ENCODE measurements at regions not wholly inside any gene's neighbourhood (a gene's known extent, or its start where the extent isn't known, plus 50 kb on each side); places are given as distances from the start of the nearest gene placed in this dataset.

GRCh38 chr1:25096307-25097150 lies 135.8 kb downstream of the SYF2 start:
- Histone ChIP-seq H3K27ac (no peak overlapping the region), H3K36me3 (no peaks in the 10 kb centered on the region), H3K9ac (no peak overlapping the region), H4K20me1 (no peaks in the 10 kb centered on the region), H3K4me2 (peak overlapping the region; percentile 49), H3K4me3 (no peak overlapping the region), H3K4me1 (peaks cover 77% of the 10 kb centered on the region), H3K27me3 (0 out of 2 replicates have a peak, but pooled peaks cover 3% of the 10 kb centered on the region), H3K9me3 (peaks cover 15% of the 10 kb centered on the region)
- TF ChIP-seq Cebpa-rat (IDR thresholded peaks at IDR 0.05) = no peak

DNA sequence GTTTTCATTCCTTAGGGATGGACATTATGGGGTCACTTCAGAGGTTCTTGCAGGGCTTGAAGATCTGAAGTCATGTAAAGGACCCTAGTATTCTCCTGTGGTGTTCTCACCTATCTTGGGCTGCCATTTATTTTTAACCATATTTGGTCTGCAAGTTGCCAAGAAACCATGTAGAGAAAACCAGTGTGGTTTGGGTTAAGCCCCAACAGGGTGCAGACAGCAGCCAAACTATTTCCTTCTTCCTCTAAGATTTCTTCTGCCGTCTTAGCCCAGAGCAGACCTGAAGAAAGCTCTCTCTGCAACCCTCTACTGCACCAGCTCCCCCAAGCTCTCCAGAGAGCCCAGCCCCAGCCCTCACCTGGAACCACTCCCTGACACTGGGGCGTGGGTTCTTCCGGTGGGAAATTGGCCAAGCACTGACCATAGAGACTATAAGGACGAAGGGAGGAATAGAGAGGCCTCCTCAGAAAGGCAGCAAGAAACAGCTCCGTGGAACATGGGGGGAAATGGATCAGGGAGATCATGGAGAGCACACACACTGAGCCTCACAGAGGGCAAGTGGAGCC lies 136.6 kb downstream of the SYF2 start:
- no peak overlapping the region for H3K9ac ChIP-seq
- no peak overlapping the region for H3K27ac ChIP-seq
- no peak overlapping the region for H3K4me3 ChIP-seq
- H3K9me3 ChIP-seq = peaks cover 15% of the 10 kb centered on the region
- no peak for TF ChIP-seq Cebpa-rat (IDR thresholded peaks at IDR 0.05)
- H3K4me1 ChIP-seq = peaks cover 80% of the 10 kb centered on the region
- 0 out of 2 replicates have a peak, but pooled peaks cover 3% of the 10 kb centered on the region for H3K27me3 ChIP-seq
- no peaks in the 10 kb centered on the region for H4K20me1 ChIP-seq
- no peaks in the 10 kb centered on the region for H3K36me3 ChIP-seq
- H3K4me2 ChIP-seq = peak overlapping the region; percentile 49

DNA sequence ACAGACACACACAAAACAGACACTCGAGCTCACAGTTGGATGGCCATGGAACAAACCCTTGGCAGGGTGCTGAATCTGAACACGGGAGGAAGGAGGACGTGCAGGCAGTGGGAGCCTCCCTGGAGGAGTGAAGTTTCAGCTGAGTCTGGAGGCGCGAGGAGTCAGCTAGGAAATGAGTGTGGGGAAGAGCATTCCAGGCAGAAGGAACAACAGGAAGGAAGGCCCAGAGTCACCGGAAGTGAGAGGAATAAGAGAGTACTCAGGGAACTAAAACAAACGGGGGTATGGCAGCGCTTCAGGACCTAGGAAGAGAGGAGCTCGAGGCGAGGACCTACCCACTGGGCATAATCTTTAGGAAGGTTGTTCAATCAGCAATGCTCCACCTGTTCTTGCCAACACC lies 137.3 kb downstream of the SYF2 start:
- H3K4me1 ChIP-seq = peaks cover 76% of the 10 kb centered on the region
- TF ChIP-seq Cebpa-rat (IDR thresholded peaks at IDR 0.05) = no peak
- 0 out of 2 replicates have a peak, but pooled peaks cover 3% of the 10 kb centered on the region for H3K27me3 ChIP-seq
- no peak overlapping the region for H3K27ac ChIP-seq
- no peaks in the 10 kb centered on the region for H4K20me1 ChIP-seq
- no peaks in the 10 kb centered on the region for H3K36me3 ChIP-seq
- H3K4me3 ChIP-seq = no peak overlapping the region
- peaks cover 15% of the 10 kb centered on the region for H3K9me3 ChIP-seq
- peak overlapping the region; percentile 49 for H3K4me2 ChIP-seq
- no peak overlapping the region for H3K9ac ChIP-seq

DNA sequence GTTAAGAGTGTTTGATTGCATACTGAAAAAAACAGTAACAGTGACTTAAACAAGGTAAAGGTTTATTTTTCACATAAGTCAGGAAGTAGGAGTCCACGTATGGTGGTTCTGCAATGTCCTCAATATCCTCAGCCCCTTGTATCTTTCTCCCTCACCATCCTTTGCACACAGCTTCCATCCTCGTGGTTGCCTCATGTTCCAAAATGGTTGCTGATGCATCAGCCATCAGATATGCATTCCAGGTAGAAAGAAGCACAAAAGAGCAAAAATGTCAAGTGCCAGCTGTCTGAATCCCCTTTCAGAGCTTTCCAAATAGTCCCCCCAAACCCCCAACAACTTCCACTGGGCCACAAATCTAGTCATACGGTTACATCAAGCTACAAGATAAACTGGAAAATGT lies 138.1 kb downstream of the SYF2 start:
- Histone ChIP-seq H3K9ac (no peak overlapping the region), H3K4me3 (no peak overlapping the region), H3K4me1 (peaks cover 76% of the 10 kb centered on the region), H3K27me3 (0 out of 2 replicates have a peak, but pooled peaks cover 3% of the 10 kb centered on the region), H3K9me3 (peaks cover 15% of the 10 kb centered on the region), H4K20me1 (no peaks in the 10 kb centered on the region), H3K27ac (no peak overlapping the region), H3K4me2 (no peak overlapping the region), H3K36me3 (no peaks in the 10 kb centered on the region)
- no peak for TF ChIP-seq Cebpa-rat (IDR thresholded peaks at IDR 0.05)

- Histone ChIP-seq H3K4me1 (peaks cover 87% of the 10 kb centered on the region), H3K9ac (no peak overlapping the region), H3K27ac (no peak overlapping the region), H3K4me2 (peak overlapping the region; percentile 85), H3K36me3 (no peaks in the 10 kb centered on the region), H3K27me3 (no peaks in the 10 kb centered on the region), H3K4me3 (no peak overlapping the region), H4K20me1 (no peaks in the 10 kb centered on the region), H3K9me3 (peaks cover 8% of the 10 kb centered on the region)
- no peak for TF ChIP-seq Cebpa-rat (IDR thresholded peaks at IDR 0.05)
These were observed 140.6 kb downstream of the SYF2 start for GRCh38 chr1:25091658-25092057.

- Histone ChIP-seq H3K4me1 (peaks cover 81% of the 10 kb centered on the region), H3K27me3 (no peaks in the 10 kb centered on the region), H3K9ac (0 out of 2 replicates have a peak overlapping the region, but pooled peaks have one; percentile 21), H3K4me3 (no peak overlapping the region), H3K27ac (0 out of 2 replicates have a peak overlapping the region, but pooled peaks have one; percentile 7), H3K36me3 (no peaks in the 10 kb centered on the region), H4K20me1 (no peaks in the 10 kb centered on the region), H3K9me3 (no peaks in the 10 kb centered on the region), H3K4me2 (peak overlapping the region; percentile 85)
- no peak for TF ChIP-seq Cebpa-rat (IDR thresholded peaks at IDR 0.05)
These were observed 141.4 kb downstream of the SYF2 start for GRCh38 chr1:25090707-25091422.

DNA sequence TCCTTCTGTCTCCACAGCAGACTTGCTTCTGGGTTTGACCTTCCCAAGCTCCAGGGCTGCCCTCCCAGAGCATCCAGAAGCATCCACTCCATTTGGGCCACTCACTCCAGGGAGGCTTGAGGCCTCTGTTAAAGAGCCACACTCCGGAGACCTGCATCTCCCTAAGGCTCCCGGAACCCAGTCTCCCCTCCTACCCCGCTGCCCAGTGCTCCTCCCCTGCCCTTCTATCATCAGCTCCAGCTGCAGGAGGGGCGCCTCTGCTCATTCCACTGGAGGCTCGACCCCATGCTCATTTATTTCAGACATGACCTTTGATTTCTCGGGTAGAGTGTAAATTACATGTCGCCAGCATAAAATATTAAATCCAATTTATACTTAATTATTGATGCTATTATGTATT lies 142.5 kb downstream of the SYF2 start:
- Histone ChIP-seq H3K4me1 (peaks cover 70% of the 10 kb centered on the region), H3K27me3 (no peaks in the 10 kb centered on the region)

GRCh38 chr1:25088946-25089345 lies 143.4 kb downstream of the SYF2 start:
- Histone ChIP-seq H3K9me3 (no peaks in the 10 kb centered on the region), H3K4me1 (peaks cover 64% of the 10 kb centered on the region), H3K27me3 (no peaks in the 10 kb centered on the region)

More for the DNA sequence above, 142.5 kb downstream of the SYF2 start:
- Histone ChIP-seq H3K4me2 (peak overlapping the region; percentile 81), H3K36me3 (no peaks in the 10 kb centered on the region), H3K9ac (no peak overlapping the region), H4K20me1 (no peaks in the 10 kb centered on the region), H3K4me3 (no peak overlapping the region), H3K9me3 (no peaks in the 10 kb centered on the region), H3K27ac (0 out of 2 replicates have a peak overlapping the region, but pooled peaks have one; percentile 59)
- no peak for TF ChIP-seq Cebpa-rat (IDR thresholded peaks at IDR 0.05)

DNA sequence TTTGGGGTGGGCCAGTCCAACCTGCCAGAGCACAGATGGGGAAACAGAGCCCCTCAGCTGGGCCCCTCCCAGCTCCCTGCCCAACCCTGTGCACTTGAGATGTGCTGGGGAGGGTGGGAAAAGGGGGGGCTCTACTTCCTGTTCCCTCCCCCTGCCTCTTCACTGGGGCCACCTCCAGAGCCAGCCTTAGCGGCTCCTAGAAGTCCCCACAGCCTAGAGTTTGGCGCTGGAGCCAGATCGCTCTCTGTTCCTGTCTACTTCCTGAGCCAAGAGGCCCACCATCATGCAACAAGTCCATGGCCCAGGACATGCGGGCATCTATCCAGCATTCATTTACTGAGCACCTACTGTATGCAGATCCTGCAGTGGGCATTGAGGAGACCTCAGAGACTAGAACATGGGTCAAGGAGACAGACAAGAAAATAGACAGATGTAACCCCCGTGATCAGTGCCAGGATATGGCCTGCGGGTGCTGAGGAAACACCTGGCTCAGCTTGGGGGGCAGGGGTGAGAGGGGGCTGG lies 144.1 kb downstream of the SYF2 start:
- H3K4me1 ChIP-seq = peaks cover 57% of the 10 kb centered on the region
- no peaks in the 10 kb centered on the region for H3K27me3 ChIP-seq
- H3K9me3 ChIP-seq = no peaks in the 10 kb centered on the region
- peak overlapping the region; percentile 81 for H3K4me2 ChIP-seq
- H4K20me1 ChIP-seq = no peaks in the 10 kb centered on the region
- no peak overlapping the region for H3K4me3 ChIP-seq
- no peak for TF ChIP-seq Cebpa-rat (IDR thresholded peaks at IDR 0.05)
- no peak overlapping the region for H3K9ac ChIP-seq
- peak overlapping the region; percentile 59 for H3K27ac ChIP-seq
- no peaks in the 10 kb centered on the region for H3K36me3 ChIP-seq

More at GRCh38 chr1:25088946-25089345, 143.4 kb downstream of the SYF2 start:
- Histone ChIP-seq H3K9ac (no peak overlapping the region), H4K20me1 (no peaks in the 10 kb centered on the region), H3K4me2 (peak overlapping the region; percentile 81), H3K27ac (peak overlapping the region; percentile 59), H3K36me3 (no peaks in the 10 kb centered on the region), H3K4me3 (no peak overlapping the region)
- no peak for TF ChIP-seq Cebpa-rat (IDR thresholded peaks at IDR 0.05)

All from BLaER1 (cell line).